GM13976 (cell line): ENCODE measurements at regions not wholly inside any gene's neighbourhood (a gene's known extent, or its start where the extent isn't known, plus 50 kb on each side); places are given as distances from the start of the nearest gene placed in this dataset.

ENCODE experiments used
- DNase-seq: peaks from one replicate; pipeline ENCODE4 v3.0.0; 2012; ENCODE audit warnings: low spot score
- CTCF ChIP-seq: IDR thresholded peaks from 2 replicates; pipeline ENCODE4 v1.5.1; 2012; ENCODE audit warnings: borderline replicate concordance, mild to moderate bottlenecking; ENCODE audit not compliant: insufficient read depth; ENCODE audit errors: extremely low read depth, missing control alignments, control extremely low read depth
- in situ Hi-C: fragments of 300-500 bp; cut with MboI; formaldehyde crosslinking; loops from one replicate; pipeline ENCODE4 v1.12.0; 2022; ENCODE audit warnings: low sequenced_read_pairs, mixed read lengths, inconsistent platforms; ENCODE audit not compliant: unreplicated experiment

- no peak for DNase-seq
- TF ChIP-seq CTCF: no peak
- in situ Hi-C loops: no loop called here
Observed at GRCh38 chr12:42683266-42683665, 93.7 kb upstream of the PRICKLE1 start.

GRCh38 chr12:42679466-42679865 lies 89.9 kb upstream of the PRICKLE1 start:
- in situ Hi-C loops: no loop called here
- DNase-seq: no peak
- no peak for TF ChIP-seq CTCF

DNA sequence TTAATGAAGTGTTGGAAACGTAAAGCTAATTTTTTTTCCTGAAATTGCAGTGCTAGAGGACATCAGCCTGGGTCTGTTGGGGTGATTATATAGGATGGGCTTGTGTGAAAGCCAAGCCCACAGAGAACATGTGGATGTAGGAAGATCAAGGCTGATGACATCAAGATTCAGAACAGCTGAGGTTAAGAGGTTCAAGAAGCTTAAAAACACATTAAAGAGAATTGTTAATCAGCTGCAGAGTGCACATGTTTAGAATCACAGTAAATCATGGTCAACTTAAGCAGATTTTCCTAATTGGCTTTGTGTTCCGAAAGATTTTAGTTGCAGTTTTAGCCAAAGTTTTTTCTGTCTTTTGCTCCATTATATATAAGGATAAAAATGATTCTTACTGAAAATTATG lies 87.9 kb upstream of the PRICKLE1 start:
- in situ Hi-C loops: no loop called here

GRCh38 chr12:42673535-42673934 lies 84.0 kb upstream of the PRICKLE1 start:
- TF ChIP-seq CTCF: no peak
- in situ Hi-C loops: no loop called here
- DNase-seq: no peak

More for the DNA sequence above, 87.9 kb upstream of the PRICKLE1 start:
- TF ChIP-seq CTCF: no peak
- DNase-seq: no peak

GRCh38 chr12:42670719-42671118 lies 81.2 kb upstream of the PRICKLE1 start:
- no peak for DNase-seq
- in situ Hi-C loops: no loop called here
- no peak for TF ChIP-seq CTCF

DNA sequence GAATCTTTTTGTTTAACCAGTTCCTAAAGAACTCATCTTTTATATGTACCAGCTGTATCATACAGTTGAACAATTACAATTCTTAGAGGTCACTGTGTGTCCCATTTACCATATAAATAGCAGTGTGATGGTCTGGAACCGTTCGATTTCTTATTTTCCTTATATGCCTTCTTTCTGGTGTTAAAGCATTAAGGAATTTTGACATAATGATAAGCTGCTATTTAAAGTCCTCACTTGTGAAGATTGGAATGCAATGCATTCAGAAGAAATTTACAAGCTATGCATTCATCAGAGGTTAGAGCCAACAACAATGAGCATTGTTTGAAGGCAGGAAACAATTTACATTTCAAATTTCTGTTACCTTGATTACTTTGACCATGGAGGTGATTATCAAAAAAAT lies 80.0 kb upstream of the PRICKLE1 start:
- in situ Hi-C loops: no loop called here
- TF ChIP-seq CTCF: no peak
- DNase-seq: no peak
